Hippocampal formation (tissue), 2 donors: ENCODE measurements at regions not wholly inside any gene's neighbourhood (a gene's known extent, or its start where the extent isn't known, plus 50 kb on each side); places are given as distances from the start of the nearest gene placed in this dataset.
"Not testable (repeated sequence)": the region's sequence is repeated elsewhere in the genome, so short reads cannot be mapped to it uniquely, and the experiment has no call there.

Source experiments
- DNase-seq, 2 donors: peaks; one replicate each; lab custom pipeline; 2025; lab: John Stamatoyannopoulos, UW

DNA sequence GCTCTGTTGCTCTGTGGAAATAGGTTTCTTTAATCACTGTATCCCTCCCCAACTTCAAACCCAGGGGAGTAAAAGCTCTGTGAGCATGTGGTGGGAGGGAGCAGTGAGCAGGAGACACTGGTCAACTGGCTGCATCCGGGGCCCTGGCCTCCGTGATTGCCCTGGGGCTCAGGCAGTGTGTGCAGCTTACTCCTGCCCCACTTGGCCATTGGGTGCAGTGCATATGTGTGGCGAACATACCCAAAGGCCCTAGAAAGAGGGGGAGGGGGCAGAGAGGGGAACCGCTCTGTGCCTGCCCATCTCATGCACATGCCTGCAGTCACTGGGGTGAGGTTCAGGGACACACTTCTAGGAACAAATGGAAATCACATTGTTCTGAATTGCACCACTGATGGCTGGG is 378.7 kb downstream of the ZBBX start:
- DNase-seq: no peak

DNA sequence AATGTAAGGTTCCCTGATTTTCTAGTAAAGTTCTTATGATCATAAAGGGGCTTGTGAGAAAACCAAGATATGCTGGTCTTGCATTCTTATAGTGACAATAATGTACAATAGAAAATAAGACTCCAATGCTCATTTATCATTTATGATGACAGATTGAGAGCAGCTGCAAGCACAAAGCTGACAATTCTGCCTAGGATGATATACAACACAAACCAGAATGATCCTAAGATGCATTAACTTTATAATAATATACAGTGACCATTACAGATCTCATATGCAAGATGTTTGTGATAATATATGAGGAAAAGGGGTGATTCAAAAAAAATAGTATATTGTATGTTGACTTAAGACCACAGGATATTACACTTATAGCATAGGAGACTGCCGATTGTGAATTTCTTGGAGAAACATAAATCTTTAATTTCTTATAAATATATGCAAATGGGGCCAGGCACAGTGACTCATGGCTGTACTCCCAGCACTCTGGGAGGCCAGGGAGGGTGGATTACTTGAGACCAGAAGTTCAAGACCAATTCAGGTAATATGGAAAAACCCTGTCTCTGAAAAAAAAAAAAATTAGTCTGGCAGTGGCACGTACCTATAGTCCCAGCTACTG is 387.0 kb downstream of the ZBBX start:
- no peak for DNase-seq

DNA sequence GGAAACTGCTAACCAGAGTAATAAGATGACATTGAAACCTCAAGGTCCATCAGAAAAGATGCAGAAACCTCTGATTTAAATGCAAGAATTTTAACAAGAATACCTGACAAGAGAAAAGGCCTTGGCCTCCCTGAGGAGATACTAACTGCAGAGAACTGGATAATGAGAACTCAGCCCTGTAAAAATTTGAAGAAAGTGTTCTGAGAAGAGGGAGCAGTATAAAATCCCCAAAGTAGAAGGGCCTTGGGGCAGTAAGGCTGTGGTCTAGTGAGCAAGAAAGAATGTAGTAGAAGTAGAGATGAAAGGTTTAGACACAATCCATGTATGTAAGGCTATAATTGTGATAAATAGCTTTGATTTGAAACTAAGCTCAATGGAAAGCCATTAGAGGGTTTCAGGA is 394.1 kb downstream of the ZBBX start:
- no peak for DNase-seq

DNA sequence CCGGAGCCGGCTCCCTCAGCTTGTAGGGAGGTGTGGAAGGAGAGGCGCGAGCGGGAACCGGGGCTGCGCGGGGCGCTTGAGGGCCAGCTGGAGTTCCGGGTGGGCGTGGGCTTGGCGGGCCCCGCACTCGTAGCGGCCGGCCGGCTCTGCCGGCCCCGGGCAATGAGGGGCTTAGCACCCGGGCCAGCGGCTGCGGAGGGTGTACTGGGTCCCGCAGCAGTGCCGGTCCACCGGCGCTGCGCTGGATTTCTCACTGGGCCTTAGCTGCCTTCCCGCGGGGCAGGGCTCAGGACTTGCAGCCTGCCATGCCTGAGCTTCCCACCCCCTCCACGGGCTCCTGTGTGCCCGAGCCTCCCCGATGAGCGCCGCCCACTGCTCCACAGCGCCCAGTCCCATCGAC is 404.3 kb downstream of the ZBBX start:
- not testable (repeated sequence) for DNase-seq

DNA sequence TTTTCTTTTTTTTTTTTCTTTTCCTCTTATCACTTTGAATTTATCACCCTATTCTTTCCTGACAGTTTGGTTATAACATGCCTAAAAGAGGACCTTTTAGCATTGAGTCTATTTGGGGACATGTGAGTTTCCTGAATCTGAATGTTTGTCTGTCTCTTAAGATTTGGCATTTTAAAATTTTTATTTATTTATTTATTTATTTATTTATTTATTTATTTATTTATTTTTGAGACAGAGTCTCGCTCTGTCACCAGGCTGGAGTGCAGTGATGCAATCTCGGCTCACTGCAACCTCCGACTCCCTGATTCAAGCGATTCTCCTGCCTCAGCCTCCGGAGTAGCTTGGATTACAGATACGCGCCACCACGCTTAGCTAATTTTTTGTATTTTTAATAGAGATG is 412.4 kb downstream of the ZBBX start:
- not testable (repeated sequence) for DNase-seq

DNA sequence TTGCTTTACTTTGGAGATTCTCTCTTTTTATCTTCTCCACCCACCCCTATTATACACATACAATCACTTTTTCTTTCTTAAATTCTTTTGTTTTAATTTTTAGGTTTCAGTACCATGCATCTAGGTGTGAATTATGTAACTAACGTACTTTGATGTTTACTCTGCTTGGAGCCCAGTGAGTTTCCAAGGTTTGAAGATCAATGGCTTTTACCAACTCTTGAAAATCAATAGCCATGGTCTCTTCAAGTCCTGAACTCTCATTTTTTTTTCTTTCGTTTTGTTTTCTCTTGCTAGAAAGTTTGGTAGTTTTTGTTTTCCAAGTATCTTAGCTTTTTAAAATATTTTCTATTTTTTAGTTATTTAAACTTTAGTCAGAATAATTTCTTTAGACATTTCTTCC is 417.2 kb downstream of the ZBBX start:
- DNase-seq: no peak

DNA sequence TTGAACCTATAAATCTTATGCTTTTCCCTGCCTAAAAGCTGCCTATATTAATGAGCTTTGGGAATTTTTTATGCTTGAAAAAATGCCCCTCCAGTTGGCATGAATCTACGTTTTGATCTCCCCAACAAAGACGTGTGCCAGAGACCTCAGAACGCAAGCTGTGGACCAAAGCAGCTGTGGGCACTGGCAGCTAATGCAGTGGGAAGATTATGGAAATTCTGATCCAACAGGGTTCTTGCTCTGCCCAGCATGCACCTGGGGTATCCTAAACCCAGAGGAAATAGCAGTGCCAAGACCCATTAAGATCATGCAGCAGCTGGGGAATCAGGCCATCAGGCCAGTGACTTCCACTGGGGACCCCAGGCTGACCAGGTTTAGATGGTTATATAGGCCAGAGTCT is 423.0 kb downstream of the ZBBX start:
- DNase-seq: no peak

DNA sequence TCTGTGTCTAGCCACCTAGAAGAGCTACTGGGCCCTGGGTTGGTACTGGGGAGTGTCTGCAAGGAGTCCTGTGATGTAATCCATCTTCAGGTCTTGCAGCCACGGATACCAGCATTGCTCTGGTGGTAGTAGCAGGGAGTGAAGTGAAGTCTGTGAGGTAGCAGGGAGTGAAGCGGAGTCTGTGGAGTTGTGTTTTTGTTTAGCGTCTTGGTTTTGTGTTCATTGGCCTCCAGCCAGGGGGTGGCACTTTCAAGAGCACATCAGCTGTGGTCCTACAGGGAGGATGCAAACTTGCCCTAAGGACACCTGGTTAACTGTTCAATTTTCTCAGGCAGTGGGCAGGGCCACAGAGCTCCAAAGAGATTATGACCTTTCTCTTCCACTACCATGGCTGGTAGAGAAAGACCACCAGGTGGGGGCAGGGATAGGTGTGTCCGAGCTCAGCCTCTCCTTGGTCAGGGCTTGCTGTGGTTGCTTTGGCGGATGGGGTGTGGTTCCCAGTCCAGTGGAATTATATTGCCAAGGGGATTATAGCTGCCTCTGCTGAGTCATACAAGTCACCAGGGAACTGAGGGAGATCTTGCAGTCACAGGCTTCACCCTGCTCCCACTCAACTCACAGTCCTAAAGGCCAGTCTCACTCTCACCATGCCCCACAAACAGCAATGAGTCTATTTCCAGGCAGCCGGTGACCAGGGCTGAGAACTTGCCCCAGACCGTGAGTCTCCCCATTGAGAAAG is 424.7 kb downstream of the ZBBX start:
- DNase-seq: no peak

DNA sequence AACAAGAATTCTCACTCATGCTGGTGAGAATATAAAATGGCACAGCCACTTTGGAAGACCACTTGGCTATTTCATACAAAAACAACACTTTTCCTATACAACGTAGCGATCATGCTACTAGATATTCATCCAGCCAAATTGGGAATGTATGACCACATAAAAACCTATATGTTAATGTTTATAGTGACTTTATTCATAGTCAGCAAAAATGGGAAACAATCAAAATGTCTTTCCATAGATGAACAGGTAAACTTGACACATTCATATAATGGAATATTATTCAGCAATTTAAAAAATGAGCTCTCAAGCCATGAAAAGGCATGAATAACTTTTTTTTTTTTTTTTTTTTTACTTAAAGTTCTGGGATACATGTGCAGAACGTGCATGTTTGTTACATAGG is 445.2 kb downstream of the ZBBX start:
- no peak for DNase-seq

DNA sequence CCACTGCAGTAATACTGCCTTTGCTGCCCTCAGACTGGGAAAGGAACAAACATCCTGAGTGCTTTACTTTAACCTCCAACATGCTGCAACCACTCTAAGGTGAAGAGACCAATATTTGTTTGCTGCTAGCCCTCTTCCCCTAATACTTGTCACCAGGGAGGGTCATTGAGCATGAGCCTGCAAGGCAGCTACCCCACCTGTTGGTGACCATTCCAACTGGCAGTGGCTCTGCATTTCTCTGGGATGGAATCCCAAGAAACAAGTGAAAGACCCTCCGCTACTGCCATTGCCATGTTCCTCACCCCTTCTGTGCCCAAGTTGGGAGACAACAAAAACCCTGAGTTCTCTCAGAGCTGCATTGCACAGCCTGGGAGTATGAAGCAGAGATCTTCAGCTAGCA is 462.7 kb downstream of the ZBBX start:
- DNase-seq: no peak

DNA sequence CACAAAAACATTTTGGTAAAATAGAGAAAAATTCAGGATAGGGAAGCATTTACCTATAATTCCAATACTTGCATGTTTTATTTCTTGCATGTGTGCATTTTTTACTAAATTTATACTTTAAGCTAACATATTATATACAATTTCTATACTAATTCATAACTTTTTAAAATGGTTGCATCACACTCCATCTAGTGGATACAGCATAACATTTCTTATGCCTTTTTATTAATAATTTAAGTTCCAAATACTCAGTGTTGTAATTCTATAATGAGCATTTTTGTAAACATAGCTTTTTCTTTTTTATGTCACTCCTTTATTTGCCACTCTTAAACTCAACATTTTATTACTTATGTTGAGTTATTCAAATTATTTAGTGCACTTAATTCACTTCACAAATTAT is 477.7 kb downstream of the ZBBX start:
- DNase-seq: no peak

DNA sequence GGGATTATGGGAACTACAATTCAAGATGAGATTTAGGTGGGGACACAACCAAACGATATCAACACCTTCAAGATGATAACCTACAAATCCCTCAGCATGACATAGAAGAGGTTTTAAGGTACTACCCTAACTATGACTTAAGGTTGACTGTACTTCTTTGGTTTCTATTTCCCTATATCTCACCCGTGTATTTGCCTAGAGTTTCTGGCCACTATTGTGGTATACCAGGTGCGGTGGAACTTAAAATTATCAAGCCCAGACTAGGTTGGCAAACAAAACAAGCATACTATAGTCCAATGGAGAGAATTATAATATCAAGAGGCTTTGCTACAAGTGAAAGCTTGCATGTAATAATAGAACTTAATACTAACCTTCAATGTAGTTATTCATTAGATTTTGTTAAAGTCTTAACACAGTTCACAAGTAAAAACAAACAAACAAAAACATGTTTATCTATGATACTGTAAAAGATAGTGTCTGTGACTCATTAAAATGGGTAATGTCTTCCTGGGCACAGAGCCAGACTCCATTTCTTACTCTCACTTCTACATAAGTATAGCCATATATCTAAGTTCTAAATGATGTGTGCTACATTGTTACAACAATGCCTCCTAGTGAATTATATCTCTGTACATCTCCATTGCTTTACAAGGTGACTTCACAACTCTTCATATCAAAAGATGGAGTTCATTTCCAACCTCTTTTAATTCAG is 479.1 kb downstream of the ZBBX start:
- no peak for DNase-seq

DNA sequence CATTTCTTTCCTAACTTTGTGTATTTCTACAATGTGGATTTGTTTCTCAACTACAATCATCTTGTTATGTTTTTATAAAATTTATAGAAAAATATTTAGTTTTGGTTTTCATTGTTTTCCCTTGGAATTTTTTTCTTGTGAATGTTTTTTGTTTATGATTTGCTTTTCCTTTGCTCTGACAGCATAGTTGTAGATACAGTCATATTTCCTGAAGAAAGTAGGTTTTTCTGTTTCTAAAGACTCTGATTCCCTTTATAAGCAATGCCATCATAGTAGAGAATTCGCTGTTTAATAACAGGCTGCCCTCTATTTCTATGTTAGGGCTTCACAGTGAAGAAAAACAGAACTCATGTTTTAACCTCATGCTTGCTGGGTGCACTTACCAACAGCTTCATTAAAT is 482.3 kb downstream of the ZBBX start:
- no peak for DNase-seq

DNA sequence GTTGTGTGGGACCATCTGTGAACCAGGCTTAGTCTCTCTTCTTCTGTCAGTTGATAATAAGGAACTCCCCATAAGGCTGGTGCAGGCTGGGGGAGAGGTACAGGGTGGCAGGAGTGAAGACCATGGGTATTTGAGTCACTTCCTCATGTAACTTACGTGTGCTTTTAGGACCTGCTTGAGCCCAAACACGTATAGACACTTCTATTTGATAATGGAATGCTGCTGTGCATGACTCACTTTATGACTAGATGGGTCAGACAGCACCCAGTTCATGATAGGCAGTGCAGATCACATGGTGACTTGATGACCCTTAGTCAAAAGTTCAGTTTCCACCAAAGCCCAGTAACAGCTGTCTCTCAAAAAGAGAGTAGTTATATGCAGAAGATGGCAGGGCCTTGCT is 490.9 kb downstream of the ZBBX start:
- no peak for DNase-seq

DNA sequence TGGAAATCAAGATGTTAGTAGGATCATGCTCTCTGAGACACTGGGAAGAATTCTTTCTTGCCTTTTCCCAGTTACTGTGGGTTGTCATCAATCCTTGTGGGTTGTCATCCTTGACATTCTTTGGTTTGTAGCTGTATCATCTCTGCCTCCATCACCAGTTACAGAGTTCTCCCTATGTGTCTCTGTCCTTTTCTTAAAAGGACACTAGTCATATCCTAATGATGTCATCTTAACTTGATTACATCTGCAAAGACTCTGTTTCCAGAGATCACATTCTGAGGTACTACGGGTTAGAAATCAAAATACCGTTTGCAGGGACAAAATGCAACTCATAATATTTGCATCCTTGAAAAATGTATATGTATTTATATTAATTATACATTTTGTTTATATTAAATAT is 500.4 kb downstream of the ZBBX start:
- no peak for DNase-seq

DNA sequence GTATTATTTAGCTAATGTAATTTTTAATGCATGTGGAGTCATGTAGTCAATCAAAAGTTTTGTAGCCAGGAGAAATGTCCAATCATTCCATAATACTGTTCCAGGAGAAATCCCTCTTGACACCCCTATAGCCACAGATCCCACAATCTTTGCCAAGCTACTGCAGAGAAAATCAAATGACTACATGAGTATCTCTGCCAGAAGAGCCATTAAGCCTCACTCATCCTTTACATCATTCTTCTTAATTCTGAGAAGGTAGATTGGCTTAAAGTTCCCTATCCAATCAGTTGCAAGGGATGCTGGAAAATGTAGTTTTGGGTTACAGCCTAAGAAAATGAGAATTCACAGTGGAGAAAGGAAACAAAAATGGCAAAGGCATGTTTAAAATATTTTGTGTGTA is 502.1 kb downstream of the ZBBX start:
- no peak for DNase-seq

DNA sequence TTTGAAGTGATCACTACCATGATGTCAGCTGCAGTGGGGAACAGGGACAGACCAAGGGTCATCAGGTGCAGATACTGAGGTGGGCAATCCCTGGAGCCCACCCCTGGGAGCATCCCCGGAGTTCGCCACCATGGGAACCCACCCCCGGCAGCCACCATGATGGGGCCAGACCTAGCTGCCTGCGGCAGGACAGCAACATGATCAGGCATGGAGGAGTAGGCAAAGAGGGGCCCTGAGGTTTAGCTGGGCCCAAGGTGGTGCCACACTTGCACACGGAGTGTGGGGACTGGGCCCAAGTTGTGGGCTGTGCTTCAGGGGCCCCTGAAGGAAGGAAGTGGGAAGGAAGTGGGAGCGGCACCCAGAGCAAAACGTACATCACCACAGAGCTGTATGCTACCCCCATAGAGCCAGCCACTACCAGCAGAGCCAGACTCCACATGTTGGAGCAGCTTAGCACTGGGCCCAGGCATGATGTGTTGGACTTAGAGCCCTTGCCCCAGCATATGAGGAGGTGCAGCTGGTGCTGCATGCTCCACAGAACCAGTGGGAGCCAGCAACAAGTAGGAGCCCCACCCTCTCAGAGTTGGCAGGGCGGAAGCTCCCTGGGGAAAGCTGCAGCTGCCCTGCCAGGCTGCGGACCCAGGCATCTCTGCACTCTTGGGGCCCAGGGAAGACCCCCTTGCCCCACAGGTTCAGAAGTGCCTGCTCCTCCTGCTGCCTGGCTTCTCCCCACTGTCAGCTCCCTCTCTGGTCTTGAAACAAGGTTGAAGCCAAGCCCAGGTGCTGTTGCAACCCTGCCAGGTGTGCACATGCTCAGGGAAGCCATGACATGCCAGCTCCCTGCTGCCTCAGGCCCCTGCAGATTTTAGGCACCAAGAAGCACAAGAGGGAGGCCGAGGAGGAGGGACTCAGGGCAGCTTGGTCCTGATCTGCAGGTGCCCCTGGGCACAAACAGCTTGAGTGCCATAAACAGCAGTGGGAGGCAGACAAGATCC is 515.3 kb downstream of the ZBBX start:
- DNase-seq: no peak

DNA sequence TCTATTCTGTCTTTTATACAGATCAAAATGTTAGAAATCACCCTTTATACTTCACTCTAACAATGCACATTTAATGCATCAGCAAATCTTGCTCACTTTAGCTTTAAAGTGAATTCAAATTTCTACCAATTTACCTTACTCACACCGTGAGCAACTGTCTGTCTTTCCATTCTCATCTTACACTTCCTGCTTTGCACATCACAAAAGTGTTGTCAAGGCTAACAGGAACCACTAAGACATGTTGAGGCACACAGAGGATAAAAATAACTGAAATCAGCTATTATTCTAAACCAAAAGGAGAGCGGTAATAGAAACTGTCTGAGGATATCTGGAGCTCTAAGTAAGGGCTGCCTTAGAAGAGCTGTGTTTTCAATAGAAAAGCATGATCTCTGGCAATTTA is 519.9 kb downstream of the ZBBX start:
- no peak for DNase-seq

DNA sequence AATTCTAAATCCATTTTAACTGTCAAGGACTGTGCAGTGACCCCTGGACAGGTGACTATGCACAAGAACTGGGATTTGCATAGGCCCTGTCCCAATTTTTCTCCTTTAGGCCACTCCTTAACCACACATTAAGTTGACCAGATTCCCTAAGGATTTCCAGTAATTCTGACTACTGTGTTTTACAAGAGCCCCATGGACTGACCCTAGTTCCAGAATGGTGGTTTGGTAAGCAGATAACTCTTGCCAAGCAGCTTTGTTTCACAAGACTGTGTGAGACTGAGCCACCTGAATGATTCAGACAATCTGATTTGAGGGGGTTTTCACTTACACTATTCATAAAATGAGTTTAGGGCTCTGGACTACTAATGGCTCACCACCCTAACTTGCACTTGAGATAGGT is 535.8 kb downstream of the ZBBX start:
- no peak for DNase-seq

DNA sequence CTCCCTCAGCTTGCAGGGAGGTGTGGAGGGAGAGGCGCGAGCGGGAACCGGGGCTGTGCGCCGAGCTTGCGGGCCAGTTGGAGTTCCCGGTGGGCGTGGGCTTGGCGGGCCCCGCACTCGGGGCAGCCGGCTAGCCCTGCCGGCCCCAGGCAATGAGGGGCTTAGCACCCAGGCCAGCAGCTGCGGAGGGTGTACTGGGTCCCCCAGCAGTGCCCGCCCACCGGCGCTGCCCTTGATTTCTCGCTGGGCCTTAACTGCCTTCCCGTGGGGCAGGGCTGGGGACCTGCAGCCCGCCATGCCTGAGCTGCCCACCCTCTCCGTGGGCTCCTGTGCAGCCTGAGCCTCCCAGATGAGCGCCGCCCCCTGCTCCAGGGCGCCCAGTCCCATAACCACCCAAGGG is 537.3 kb downstream of the ZBBX start:
- DNase-seq: not testable (repeated sequence)

DNA sequence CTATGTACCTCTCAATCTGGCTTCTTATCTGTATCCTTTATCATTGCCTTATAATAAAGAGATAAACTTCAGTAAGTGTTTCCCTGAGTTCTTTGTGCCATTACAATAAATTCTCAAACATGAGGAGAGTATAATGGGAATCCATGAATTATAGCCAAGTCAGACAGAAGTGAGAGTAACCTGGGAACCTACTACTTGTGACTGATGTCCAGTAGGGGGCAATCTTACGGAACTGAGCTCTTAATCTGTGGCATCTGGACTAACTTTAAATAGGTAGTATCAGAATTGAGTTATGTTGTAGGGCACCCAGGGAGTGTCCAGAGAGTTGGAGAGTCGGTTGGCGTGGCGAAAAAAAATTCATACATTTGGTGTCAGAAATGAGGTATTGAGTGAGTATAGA is 542.6 kb downstream of the ZBBX start:
- no peak for DNase-seq

DNA sequence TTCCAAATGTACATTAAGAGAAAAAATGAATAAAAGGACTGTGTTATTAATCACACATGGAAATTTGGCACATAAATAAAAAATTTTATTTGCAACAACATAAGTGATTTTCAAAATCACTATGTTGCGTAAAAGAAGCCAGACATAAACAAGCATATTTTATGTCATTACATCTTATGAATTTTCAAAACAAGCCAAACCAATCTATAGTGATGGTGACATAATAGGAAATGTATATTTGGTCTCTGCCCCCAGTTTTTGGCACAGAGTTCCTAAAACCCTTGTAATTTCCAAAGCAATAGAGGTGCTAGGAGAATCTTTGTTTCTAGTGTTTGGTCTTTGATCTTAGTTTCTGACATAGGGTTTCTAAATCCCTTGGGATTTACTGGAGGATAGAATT is 543.3 kb downstream of the ZBBX start:
- DNase-seq: no peak
